ENCODE measurements at regions not wholly inside any gene's neighbourhood (a gene's known extent, or its start where the extent isn't known, plus 50 kb on each side); places are given as distances from the start of the nearest gene placed in this dataset.

DNA sequence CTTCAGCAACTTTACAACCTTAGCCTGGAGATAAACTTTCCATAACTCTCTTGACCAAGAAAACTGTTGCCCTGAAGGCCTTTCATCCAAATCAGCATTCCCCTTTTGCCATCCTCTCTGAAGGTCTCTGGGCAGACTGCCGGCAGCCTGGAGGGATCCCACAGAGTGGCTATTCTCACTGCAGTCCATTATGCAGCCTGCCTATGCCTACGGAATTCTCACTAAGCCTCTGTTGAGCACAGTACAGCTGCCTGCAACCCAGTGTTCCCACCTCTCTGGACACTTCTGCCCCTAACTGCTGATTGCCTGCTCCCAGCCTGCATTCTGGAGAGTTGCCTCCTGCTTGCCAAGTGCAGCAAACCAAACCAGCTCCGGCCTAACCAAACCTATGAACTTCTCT, 548.9 kb upstream of the STEAP1 start:
- TF ChIP-seq, protein P1, sequence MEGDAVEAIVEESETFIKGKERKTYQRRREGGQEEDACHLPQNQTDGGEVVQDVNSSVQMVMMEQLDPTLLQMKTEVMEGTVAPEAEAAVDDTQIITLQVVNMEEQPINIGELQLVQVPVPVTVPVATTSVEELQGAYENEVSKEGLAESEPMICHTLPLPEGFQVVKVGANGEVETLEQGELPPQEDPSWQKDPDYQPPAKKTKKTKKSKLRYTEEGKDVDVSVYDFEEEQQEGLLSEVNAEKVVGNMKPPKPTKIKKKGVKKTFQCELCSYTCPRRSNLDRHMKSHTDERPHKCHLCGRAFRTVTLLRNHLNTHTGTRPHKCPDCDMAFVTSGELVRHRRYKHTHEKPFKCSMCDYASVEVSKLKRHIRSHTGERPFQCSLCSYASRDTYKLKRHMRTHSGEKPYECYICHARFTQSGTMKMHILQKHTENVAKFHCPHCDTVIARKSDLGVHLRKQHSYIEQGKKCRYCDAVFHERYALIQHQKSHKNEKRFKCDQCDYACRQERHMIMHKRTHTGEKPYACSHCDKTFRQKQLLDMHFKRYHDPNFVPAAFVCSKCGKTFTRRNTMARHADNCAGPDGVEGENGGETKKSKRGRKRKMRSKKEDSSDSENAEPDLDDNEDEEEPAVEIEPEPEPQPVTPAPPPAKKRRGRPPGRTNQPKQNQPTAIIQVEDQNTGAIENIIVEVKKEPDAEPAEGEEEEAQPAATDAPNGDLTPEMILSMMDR (IDR thresholded peaks at IDR 0.05) = no peak
- no peak for TF ChIP-seq POLR2A (IDR thresholded peaks at IDR 0.05)

Data from uterus (tissue), 2 donors.